Spleen (tissue), 7 donors: ENCODE measurements at regions not wholly inside any gene's neighbourhood (a gene's known extent, or its start where the extent isn't known, plus 50 kb on each side); places are given as distances from the start of the nearest gene placed in this dataset.

Source experiments
- POLR2A ChIP-seq, 3 donors: fragments of 450-650 bp; IDR thresholded peaks; one replicate each; pipeline ENCODE4 v1.5.1; 2017; ENCODE audit warnings: antibody characterized with exemption in 3 of 3, mild to moderate bottlenecking in 1 of 3
- POLR2AphosphoS5 ChIP-seq, 3 donors: sonication (generic); formaldehyde crosslinking; IDR thresholded peaks; one replicate each; pipeline ENCODE4 v1.5.1; 2017; ENCODE audit warnings: antibody characterized with exemption in 3 of 3
- TF ChIP-seq, protein P1 (sequence below), 11 experiments: fragments of 200-600 bp in 7 of 11; fragments of 450-650 bp in 4 of 11; sonication (generic) in 4 of 11; IDR thresholded peaks in 8 of 11; conservative IDR thresholded peaks in 3 of 11; 1 replicate in 7 of 11; 2 replicates in 4 of 11; pipeline versions ENCODE4 v1.4.0 to v1.8.0; 2016 to 2021; ENCODE audit warnings: antibody characterized with exemption in 11 of 11, inconsistent platforms in 4 of 11, mild to moderate bottlenecking in 1 of 11
- donor health status: DM: no; HTN: no; CAD: no; lungs with moderate emphysema.
- donor health status: DM: no; HTN: no; CAD: no.
- donor health status: DM: no; HTN: no; CAD: no.

DNA sequence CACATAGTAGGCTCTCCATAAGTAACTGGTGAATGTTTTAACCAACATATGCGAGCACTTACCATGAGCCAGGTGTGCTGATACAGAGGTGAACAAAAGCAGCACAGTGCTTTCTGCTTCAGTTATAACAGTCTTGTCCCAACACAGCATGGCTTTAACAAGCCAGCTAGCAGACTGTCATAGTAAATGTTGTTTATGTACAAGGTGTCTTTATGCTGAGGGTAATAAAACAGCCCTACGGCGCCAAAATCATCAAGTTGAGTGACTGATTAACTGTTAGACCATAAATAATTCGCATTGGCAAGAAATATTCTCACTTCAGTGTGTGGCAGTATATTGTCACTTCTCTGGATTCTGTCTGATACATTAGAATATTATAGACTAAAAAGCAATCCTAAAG is 646.0 kb upstream of the CFAP20DC start:
- TF ChIP-seq, protein P1, sequence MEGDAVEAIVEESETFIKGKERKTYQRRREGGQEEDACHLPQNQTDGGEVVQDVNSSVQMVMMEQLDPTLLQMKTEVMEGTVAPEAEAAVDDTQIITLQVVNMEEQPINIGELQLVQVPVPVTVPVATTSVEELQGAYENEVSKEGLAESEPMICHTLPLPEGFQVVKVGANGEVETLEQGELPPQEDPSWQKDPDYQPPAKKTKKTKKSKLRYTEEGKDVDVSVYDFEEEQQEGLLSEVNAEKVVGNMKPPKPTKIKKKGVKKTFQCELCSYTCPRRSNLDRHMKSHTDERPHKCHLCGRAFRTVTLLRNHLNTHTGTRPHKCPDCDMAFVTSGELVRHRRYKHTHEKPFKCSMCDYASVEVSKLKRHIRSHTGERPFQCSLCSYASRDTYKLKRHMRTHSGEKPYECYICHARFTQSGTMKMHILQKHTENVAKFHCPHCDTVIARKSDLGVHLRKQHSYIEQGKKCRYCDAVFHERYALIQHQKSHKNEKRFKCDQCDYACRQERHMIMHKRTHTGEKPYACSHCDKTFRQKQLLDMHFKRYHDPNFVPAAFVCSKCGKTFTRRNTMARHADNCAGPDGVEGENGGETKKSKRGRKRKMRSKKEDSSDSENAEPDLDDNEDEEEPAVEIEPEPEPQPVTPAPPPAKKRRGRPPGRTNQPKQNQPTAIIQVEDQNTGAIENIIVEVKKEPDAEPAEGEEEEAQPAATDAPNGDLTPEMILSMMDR (IDR thresholded peaks at IDR 0.05 in 8 of 11, conservative IDR thresholded peaks at IDR 0.05 in 3 of 11): no peak
- no peak for TF ChIP-seq POLR2A (IDR thresholded peaks at IDR 0.05)
- TF ChIP-seq POLR2AphosphoS5 (IDR thresholded peaks at IDR 0.05): no peak
